Stimulated activated CD4-positive, alpha-beta T cell treated with anti-CD3 and anti-CD28 coated beads, TNF-alpha, amount 100 ng/mL, for 24 hours (primary cell): ENCODE measurements at regions not wholly inside any gene's neighbourhood (a gene's known extent, or its start where the extent isn't known, plus 50 kb on each side); places are given as distances from the start of the nearest gene placed in this dataset.
"Not testable (repeated sequence)": the region's sequence is repeated elsewhere in the genome, so short reads cannot be mapped to it uniquely, and the experiment has no call there.

ENCODE experiments used
- DNase-seq, 3 experiments: peaks; one replicate each; pipeline ENCODE4 v3.0.0-alpha.2; 2020; ENCODE audit warnings: low read depth in 3 of 3

- no peak for DNase-seq
Measured at GRCh38 chr1:185681034-185681633, 53.1 kb upstream of the HMCN1 start.

DNA sequence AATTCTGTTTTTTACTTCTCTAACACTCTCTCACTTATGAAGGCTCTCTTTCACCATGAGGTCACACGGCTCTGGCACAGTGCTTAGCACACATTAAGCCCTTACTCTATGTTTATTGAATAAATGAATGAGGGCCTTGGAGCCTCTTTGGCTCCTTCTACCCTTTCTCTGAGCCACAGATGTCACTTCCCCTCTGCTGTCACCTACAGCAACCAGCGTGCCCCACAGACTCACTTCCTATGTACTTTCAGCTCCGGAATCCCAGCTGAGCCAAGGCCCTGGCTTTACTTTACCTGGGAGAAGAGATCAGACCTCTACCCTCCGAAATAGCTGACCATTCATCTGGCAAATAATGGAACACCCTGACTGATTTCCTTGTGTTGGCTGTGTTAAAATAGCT, 53.7 kb upstream of the HMCN1 start:
- no peak for DNase-seq

DNA sequence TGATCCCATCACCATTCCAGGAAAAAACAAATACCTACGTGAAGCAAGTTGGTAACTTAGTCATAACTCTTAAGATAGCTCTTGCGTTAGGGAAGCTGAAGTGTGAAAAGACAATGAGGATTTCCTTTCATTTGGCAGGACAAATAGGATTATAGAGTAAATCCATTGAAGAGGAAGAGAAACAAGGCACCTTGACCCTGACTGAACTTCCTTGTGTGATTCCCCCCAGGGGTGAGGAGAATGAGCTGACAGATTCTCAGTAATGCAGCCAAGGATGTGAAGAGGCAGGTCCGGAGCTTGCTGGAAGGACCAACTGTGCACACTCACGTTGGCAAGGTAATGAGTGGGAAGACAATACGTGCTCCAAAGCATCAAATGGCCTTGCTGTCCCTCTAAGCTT, 55.0 kb upstream of the HMCN1 start:
- no peak for DNase-seq

- no peak for DNase-seq
Measured at GRCh38 chr1:185676969-185677368, 57.2 kb upstream of the HMCN1 start.

DNA sequence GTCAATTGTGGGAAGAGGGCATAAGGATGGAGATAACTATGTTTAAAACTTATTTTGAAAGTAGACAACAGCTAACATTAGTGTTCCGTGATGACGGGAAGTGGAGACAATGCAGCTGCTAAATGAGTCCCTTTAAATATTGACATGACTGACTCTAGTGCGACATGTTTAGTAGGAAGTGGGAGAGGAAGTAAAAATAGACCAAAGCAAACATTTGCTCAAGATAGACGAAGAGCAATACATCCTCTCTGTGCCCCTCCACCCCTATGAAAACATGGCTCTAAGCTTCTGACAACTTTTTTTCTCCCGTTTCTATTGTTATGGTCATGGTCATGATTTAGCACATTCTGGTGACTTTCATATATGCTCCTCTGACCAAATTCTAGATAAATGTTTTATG, 60.0 kb upstream of the HMCN1 start:
- DNase-seq: no peak

- no peak for DNase-seq
Measured at GRCh38 chr1:185672719-185673360, 61.4 kb upstream of the HMCN1 start.

DNA sequence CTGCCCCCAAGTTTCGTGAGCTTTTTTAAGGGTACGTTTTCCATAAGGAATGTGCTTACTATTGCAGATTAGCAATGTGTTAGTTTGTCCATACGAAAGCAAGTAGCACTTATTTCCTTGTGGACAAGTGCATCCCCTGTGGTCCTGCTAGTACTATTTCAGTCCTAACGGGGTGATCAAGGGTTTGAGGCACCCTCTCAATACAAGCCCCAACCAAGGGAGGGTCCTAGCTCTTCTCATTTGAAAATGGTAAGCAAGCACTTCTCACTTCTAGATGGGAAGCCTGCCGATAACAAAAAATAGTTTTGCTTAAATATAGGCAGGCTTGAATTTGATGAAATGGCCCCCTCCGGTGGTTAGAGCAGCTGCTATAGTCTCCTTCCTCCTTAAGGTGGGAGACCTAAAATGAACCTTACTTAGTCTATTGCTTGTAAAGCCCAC, 64.0 kb upstream of the HMCN1 start:
- DNase-seq: no peak

- DNase-seq: no peak
Measured at GRCh38 chr1:185668013-185668412, 66.2 kb upstream of the HMCN1 start.

DNA sequence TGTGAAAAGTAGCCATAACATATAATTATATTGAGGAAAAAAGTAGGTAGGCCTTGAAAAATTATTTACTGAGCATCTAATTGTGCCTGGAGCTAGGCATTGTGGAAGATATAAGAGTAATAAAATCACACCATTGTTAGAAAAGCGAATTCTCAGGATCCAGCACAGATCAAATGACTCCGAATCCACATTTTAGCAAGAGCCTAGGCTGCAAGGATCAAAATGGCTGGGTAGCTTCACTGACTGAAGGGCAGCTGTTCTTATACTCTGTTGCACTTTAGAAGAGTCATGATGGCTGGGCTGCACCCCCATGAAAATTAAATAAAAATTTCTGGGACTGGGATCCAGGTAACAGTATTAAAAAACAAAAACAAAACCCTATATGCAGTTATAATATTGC, 67.6 kb upstream of the HMCN1 start:
- DNase-seq: no peak

- DNase-seq: no peak
Measured at GRCh38 chr1:185663771-185664296, 70.4 kb upstream of the HMCN1 start.

GRCh38 chr1:185663332-185663731, 70.9 kb upstream of the HMCN1 start:
- no peak for DNase-seq

- DNase-seq: no peak
Measured at GRCh38 chr1:185661971-185662370, 72.2 kb upstream of the HMCN1 start.

GRCh38 chr1:185656663-185657062, 77.5 kb upstream of the HMCN1 start:
- DNase-seq: no peak

DNA sequence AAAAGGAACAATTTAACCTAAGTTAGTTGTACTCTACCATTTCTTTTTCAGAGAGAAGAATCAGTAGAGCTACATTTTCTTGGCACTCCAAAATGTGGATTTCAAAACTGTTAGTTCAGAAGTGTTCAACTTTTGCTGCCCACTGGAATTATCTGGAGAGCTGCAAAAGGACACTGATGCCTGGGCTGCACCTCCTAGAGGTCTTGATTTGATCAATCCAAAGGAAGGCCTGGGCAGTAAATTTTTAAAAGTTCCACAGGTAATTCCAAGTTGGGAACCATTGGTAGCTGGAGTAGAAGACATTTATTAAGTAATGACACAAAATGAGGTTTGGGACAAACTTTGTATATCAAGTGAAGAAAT, 79.3 kb upstream of the HMCN1 start:
- no peak for DNase-seq

- no peak for DNase-seq
Measured at GRCh38 chr1:185654199-185654951, 79.8 kb upstream of the HMCN1 start.

- no peak for DNase-seq
Measured at GRCh38 chr1:185653615-185654014, 80.6 kb upstream of the HMCN1 start.

DNA sequence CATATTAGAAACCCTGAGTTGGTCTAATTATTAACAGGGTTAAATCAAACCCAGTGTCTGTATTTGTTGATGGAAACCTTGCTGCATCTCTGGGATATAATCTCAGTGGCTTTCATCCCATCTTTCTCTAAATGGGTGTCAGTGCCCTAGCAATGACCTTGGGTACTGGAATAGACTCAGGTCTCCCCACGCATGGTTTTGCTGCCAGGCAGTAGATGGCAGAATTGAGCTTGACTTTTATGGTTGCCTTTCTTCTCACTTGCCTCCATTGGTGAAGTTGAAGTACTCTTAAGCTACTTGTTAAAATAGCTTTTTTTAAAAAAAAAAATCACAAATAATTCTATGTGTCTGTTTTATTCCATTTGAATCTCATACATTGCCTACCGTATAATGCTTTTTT, 81.8 kb upstream of the HMCN1 start:
- no peak for DNase-seq

DNA sequence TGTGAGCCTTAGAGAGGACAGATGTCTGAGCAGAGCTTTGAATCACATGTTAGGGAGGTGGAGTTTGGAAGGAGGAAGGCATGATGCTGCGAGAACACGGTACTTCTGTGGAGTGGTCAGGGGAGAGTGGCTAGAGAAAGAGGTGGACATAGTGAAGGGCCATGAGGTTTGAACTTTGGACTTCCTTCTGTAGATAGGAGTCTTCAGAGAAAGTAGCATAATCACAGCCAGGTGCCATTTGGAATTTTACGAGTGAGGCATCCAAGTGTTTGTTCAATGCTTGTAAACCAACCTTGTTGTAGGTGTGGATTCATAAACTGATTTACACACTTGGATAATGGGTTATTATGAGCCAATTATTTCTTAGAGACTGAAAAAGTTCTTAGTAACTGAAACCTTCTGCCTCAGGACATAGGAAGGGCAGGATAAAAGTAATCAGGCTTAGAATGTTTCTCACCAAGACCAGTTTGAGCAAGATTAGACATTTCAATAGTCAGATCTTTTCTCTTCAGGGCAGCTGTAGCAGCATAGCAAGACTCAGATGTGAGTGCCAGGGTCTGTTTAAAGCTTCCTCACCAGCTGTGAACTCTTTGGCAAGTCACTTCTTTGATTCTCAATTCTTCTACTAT, 83.5 kb upstream of the HMCN1 start:
- DNase-seq: no peak

- DNase-seq: no peak
Measured at GRCh38 chr1:185648858-185649589, 85.2 kb upstream of the HMCN1 start.

DNA sequence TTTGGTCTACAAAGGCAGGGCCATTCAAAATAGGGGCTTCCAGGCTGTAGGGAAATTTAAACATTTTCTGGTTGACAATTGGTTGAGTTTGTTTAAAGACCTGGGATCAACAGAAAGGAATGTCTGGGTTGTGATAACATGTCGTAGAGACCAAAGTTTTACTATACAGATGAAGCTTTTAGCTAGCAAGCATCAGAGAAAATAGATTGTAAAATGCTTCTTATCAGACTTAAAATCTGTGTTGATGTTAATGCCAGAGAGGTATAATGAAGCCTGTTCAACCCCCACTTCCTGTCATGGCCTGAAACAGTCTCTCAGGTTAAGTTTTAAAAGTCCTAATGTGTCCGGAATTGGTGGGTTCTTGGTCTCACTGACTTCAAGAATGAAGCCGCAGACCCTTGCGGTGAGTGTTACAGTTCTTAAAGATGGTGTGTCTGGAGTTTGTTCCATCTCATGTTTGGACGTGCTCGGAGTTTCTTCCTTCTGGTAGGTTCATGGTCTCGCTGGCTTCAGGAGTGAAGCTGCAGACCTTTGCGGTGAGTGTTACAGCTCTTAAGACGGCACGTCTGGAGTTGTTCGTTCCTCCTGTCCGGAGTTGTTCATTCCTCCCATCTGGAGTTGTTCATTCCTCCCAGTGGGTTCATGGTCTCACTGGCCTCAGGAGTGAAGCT, 86.5 kb upstream of the HMCN1 start:
- DNase-seq: not testable (repeated sequence)

- DNase-seq: no peak
Measured at GRCh38 chr1:185646202-185646683, 87.9 kb upstream of the HMCN1 start.
